PC-3 (cell line): ENCODE measurements at regions not wholly inside any gene's neighbourhood (a gene's known extent, or its start where the extent isn't known, plus 50 kb on each side); places are given as distances from the start of the nearest gene placed in this dataset.

Source experiments
- EZH2 ChIP-seq: fragments of 300-600 bp; sonication (generic); IDR thresholded peaks from one replicate; pipeline ENCODE4 v1.6.1; 2017; ENCODE audit warnings: antibody characterized with exemption, mild to moderate bottlenecking, low read length; ENCODE audit not compliant: unreplicated experiment
- EZH2phosphoT487 ChIP-seq: fragments of 300-600 bp; sonication (generic); IDR thresholded peaks from 2 replicates; pipeline ENCODE4 v1.6.1; 2018; ENCODE audit warnings: mild to moderate bottlenecking, antibody characterized with exemption, low read length, borderline replicate concordance
- TF ChIP-seq, protein P1 (sequence below): fragments of 300-600 bp; sonication (generic); conservative IDR thresholded peaks from 2 replicates; pipeline ENCODE4 v1.5.1; 2017; ENCODE audit warnings: antibody characterized with exemption, low read depth, mild to moderate bottlenecking, low read length

DNA sequence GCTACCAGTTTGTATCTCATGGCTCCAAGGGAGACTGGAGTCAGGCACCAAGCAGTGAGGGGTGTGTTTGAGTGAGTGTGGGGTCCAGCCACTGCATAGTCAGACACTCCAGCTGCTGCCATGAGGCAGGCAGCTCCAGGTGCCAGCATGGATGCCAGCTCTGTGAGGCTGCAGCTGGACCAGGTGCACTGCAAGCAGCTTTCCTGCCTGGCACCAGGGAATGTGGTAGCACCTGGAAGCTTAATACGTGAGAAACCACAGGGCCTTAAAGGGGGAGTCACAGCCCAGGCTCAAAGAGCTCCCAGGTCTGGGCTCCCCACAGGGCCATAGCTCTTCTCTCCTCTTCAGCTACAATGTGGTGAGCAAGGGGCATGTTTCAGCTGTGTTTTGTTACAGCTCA lies 817.8 kb upstream of the LUZP2 start:
- TF ChIP-seq, protein P1, sequence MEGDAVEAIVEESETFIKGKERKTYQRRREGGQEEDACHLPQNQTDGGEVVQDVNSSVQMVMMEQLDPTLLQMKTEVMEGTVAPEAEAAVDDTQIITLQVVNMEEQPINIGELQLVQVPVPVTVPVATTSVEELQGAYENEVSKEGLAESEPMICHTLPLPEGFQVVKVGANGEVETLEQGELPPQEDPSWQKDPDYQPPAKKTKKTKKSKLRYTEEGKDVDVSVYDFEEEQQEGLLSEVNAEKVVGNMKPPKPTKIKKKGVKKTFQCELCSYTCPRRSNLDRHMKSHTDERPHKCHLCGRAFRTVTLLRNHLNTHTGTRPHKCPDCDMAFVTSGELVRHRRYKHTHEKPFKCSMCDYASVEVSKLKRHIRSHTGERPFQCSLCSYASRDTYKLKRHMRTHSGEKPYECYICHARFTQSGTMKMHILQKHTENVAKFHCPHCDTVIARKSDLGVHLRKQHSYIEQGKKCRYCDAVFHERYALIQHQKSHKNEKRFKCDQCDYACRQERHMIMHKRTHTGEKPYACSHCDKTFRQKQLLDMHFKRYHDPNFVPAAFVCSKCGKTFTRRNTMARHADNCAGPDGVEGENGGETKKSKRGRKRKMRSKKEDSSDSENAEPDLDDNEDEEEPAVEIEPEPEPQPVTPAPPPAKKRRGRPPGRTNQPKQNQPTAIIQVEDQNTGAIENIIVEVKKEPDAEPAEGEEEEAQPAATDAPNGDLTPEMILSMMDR, result no peak
- no peak for TF ChIP-seq EZH2
- no peak for TF ChIP-seq EZH2phosphoT487
